DND-41 (cell line): ENCODE measurements at regions not wholly inside any gene's neighbourhood (a gene's known extent, or its start where the extent isn't known, plus 50 kb on each side); places are given as distances from the start of the nearest gene placed in this dataset.

Source experiments
- CTCF ChIP-seq: IDR thresholded peaks from 2 replicates; pipeline ENCODE4 v1.5.1; 2012; ENCODE audit warnings: borderline replicate concordance, low read length, moderate library complexity, mild to moderate bottlenecking; ENCODE audit not compliant: poor library complexity, severe bottlenecking; ENCODE audit errors: extremely low read depth
- EZH2 ChIP-seq: IDR thresholded peaks from 3 replicates; pipeline ENCODE4 v1.6.1; 2012; ENCODE audit warnings: borderline replicate concordance, low read depth, mild to moderate bottlenecking, moderate library complexity, low read length, inconsistent platforms; ENCODE audit not compliant: severe bottlenecking

DNA sequence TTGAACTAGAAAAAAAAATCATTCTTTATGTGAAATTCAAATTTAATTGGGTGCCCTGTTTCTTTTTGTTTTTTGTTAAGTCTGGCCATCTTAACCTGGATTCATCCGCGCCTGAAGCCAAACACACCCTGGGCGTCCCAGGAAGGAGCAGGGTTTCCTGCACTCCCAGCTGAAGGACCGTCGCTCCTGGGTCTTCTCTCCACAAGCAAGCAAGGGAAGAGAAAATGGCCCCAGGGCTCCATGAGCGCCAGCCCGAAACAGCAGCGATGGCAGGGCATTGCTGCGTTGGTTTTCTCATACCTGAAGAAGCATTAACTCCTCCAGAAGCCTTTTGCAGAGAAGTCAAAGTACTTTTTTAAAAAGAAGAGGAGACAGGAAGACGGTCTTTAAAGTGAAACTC lies 105.4 kb upstream of the AFDN start:
- TF ChIP-seq CTCF: no peak
- no peak for TF ChIP-seq EZH2
